GM21576 (cell line): ENCODE measurements at regions not wholly inside any gene's neighbourhood (a gene's known extent, or its start where the extent isn't known, plus 50 kb on each side); places are given as distances from the start of the nearest gene placed in this dataset.
"Not testable (repeated sequence)": the region's sequence is repeated elsewhere in the genome, so short reads cannot be mapped to it uniquely, and the experiment has no call there.

Experiments
- ATAC-seq: cut with Tn5 transposase; IDR thresholded peaks from one replicate; pipeline ENCODE4 v1.9.1; 2021; ENCODE audit warnings: mild to moderate bottlenecking, moderate library complexity; ENCODE audit not compliant: unreplicated experiment

DNA sequence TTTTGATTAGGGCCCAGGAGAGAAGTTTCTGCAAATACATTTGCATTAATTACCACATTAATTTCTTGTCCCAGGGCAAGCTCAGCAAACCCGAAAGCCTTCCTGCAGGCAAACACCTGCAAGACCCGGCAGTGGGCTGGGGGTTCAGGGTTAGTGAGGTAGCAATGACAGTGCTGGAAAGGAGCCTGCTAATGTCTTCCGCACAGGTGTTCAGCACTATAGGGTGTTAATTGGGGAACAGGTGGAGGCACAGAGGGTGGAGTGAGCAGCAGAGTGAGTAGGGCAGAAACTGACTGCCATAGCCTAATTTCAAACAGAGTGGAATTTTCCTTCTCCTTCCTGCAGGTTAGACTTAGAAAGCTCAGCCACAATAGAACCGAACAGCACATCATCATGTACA is 50.9 kb upstream of the UBASH3B start:
- ATAC-seq, result no peak

DNA sequence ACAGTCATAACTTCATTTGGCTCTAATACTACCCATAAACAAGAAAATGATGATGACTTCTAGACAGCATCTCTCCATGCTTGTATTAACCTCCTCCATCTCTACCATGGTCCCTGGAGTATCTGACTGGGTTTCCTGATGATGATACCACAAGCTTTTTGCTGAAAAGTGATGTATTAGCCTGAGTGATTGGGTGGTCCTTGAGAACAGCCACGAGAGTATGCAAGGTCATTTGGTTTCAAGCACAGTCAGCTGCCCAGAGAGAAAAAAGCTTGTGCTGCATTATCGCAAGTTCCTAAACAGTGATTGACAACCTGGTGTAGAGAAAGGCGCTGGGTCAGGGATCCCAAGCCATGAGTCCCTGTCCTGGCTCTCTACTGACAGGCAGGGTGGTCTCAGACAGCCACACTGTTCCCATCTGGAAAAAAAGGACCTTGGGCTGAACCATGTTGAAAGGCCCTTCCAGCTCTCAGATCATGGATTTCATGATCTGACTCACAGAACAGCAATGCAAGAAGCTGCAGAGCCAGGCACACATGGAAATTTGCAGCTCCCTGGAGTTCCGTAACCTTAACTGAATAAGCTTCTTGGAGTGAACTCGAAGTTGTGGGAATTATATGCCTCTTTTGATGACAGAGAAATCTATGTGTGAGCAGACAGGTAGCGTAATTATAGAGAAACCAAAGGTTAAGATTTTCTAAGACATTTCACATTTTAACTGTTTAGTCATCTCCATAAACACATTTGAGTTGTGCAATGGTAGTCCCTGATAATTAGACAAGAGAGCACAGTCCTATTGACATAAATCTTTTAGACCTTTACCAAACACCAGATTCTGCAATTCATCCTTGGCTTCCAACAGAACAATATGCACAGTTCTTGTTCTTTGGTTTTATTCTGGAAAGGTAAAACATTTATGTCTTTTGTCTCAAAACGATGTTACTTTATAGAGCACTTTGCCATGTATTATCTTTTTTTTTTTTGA is 54.1 kb upstream of the UBASH3B start:
- no peak for ATAC-seq

DNA sequence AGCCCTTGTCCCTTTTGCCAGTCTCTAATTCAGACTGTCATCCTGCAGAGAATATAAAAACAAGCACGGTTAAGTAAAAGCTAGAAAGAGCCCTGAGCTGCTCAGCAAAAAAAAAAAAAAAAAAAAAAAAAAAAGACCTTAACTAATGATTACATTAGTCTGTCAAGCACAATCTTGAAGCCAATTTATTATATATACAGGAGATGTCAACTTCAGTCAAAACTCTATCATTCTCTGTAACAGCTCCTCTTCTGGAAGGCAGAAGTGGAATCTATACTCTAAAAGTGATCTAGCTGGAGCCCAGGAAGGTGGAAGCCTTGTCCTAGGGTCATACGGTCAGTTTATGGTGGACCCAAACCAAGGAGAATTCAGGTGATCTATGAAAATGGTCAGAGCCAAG is 55.2 kb upstream of the UBASH3B start:
- no peak for ATAC-seq

DNA sequence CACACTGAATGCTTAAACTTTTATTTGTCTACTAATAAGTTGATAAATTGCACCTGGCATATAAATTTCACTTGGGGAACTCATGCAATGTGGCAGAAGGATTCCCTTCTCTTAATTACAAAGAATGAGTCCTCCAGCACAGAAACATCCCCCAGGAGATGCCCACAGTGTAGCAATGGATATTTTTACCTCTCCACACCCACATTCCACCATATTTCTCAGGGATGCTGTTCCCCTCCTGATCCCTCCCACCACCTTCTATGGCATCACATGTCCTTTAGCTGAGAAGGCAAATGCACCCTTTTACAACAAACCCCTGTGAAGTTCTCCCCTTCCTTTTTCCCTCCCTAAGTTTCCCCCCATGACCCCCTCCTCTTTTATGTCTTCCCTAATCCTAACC is 56.1 kb upstream of the UBASH3B start:
- no peak for ATAC-seq

DNA sequence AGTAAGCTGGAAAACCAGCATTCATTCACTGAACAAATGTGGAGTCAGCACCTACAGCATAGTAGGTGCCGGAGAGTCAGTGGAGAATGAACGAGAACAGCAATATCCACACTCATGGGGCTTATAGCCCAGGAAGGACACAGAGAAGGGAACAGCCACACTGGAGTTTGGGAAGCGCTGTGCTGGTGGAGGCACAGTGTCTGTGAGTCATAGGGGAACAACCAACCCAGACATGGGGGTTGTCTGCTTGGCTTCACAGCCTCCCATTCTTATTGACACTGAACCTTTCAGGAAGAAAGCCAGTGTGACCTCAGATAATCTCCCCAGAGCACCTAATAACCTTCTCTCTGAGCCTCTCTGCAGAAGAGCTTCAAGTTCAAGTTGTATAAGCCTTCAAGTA is 56.6 kb upstream of the UBASH3B start:
- ATAC-seq, result no peak

DNA sequence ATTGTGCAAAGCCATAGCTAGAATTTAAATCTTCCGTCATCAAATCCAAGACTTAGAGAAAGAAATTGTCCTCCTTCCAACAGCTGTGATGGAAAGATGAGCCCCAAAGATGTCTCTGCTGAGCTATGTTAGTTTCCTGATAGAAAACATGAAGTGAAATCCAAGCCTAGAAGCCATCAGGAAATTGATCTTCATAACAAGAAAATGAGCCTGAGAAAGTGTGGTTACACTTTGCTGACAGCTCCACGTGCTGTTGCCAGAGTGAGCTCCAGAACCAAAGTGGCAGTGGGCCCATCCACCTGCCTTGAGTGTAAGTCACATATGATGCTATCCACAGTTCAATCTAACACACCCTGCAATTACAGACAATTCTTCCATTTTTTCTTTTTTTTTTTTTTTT is 58.0 kb upstream of the UBASH3B start:
- ATAC-seq, result no peak

DNA sequence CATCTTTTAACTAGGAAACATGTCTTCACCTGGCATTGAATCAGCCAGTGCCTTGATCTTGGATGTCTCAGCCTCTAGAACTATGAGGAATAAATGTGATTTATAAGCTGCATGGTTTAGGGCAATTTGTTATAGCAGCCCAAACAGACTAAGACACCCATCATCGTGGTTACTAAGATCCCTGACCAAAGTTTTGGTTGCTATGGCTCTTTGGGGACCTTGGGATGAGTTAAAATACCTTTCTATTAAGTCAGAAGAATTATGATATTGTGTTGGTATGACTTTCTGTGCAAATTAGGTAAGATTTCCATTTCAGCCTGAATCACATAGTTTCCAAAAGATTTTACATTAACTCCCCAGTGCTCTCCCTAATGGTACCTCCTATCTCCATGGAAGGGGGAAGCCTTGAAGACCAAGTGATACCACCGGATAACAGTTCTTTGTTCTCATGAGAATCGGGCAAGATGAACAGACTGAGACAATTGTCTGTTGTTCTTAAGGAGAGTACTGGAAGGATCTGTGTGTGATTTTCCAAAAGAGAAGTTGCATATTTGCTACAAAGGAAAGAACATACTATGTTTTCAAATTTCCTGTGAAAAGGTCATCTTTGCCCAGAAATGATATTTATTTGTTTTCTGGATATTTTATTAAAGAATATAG is 60.4 kb upstream of the UBASH3B start:
- no peak for ATAC-seq

DNA sequence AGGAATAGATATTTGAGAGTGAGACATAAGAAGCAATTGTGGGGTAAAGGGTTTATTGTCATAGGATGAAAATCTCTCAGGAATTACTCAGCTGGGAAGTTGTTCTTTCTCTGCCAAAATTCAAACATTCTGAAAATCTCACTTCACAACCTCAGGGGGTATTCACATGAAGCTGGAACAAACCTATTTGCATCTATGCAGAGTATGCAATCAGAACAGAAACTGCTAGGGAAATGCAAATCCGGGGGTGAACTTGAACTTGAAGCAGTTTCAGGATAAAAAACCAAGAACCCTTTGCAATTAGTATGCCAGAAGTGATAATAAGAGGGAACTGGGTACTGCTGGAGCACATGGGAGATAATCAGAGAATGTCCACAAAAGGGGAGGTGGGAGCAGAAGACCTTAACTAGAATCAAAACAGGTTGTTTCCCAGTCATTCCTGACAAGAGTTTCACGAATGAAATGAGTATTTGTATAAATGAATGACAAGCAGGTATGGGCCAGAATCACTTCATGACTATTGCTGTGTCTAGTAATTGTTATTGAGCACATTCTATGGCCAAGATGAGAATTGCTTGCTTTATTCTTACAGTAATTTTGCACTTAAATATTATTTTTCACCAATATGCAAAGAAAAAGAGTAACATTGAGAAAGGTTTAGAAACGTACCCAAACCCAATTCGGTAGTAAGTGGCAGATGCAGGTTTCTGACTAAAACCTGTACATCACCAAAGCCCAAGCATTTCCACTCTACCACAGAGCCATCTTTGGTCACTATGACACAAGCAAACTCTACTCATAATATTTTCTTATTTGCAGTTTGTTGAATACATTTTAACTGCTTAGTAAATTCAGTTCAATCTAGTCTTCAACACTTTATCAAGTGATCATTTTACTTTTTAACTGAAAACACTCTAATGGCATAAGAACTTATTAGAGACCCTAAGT is 61.8 kb upstream of the UBASH3B start:
- ATAC-seq, result no peak

DNA sequence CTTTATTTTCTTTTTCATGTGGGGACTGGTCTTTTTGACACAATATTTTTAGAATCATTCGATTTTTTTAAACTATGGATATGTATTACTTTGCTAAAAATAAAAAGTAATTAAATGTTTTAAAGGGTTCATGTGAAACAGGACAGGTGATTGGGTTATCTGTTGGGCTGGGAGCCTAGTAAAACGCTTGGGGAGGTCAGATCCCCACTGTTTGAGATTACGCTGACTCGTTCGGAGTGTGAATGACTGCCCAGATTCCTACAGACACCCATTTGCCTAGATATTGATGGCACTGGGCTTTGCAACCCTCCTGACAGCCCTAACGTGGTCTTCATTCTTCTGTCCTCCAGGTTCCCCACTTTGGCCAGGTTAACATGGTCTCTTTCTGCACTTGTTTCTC is 62.9 kb upstream of the UBASH3B start:
- ATAC-seq, result no peak

DNA sequence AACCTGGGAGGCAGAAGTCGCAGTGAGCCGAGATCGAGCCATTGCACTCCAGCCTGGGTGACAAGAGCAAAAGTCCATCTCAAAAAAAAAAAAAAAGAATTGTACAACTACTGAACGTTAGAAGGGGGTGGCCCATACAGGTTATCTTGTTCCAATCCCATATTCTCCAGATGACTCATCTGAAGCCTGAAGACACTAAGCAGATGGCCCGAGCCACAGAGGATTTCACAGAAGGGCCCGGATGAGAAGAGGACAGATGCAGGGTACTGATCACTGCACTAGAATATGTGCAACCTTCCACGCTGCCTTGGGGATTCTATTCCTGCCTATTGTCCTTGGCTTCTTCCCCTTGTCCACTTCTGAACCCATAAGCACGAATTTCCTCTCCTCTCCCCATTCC is 70.9 kb upstream of the UBASH3B start:
- no peak for ATAC-seq

DNA sequence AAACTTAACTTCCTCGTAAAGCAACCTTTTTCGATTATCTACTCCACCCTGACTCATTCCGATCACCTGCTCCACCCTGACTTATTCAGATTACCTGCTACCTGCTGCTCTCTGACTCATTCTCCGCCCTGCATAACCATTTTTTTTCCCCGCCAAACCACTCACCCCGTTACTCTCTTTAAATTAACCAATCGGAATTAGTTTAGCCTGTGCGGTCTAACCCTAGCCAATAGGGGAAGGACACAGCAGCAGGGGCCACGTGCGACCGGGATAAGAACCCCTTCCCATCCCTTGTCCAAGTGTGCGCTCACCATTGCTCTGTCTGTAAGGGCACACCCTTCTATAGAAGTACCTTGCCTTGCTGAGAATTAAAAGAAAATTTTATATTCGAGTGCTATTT is 75.5 kb upstream of the UBASH3B start:
- not testable (repeated sequence) for ATAC-seq

DNA sequence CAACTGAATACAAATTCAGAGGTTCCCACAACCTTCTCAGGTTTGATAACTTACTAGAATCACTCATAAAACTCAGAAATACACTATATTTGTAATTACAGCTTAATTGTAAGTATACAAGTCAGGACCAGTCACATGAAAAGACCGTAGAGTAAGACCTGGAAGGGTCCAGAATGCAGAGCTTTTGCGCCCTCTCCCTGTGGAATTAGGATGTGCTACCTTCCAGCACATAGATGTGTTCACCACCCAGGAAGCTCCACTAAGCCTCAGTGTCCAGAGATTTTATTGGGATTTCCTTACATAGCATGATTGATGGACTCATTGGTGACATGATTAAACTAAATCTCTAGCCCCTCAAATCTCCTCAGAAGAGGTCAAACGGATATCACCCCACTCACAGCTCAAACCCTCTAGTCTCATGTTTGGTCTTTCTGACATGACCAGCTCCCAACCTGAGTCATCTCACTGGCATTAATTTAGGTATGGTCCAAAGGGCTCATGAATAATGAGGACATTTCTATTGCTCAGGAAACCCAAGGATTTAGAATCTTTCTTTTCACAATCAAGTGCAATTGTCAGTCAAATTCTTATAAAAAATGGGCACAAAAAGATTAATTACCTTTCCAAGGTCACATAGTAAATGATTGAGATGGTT is 77.2 kb upstream of the UBASH3B start:
- no peak for ATAC-seq

DNA sequence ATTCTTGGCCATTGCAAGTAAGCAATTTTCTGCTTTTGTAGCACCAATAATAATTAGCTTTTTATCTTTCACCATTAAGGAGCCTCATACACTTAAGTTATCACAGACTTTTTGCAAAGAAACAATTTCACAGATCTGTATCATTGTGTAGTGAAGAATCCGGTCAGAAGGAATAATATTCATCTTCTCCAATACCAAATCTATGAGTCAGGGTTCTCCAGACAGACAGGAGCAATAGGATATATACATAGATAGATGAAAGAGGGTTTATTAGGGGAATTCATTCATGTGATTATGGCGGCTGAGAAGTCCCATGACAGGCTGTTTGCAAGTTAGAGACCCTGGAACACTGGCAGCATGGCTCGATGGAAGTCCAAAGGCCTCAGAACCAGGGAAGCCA is 82.9 kb upstream of the UBASH3B start:
- no peak for ATAC-seq

DNA sequence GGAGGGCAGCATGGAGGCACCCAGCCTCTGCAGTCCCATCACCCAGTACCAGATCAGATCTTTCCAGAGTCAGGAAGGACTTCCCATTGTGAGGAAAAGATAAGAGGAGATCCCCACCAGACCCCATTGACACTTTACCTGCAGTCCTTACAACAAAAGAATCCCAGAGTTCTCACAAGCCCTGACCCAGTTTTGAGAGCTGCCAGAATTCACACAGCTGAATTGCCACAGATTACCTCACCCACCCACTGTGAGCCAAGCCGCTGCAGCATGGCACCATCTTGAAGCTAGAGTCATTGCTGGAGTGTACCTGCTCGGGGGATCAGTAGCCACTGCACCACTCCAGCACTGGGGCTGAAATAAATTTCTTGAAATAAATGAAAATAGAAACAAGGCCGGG is 91.8 kb upstream of the UBASH3B start:
- ATAC-seq, result no peak

DNA sequence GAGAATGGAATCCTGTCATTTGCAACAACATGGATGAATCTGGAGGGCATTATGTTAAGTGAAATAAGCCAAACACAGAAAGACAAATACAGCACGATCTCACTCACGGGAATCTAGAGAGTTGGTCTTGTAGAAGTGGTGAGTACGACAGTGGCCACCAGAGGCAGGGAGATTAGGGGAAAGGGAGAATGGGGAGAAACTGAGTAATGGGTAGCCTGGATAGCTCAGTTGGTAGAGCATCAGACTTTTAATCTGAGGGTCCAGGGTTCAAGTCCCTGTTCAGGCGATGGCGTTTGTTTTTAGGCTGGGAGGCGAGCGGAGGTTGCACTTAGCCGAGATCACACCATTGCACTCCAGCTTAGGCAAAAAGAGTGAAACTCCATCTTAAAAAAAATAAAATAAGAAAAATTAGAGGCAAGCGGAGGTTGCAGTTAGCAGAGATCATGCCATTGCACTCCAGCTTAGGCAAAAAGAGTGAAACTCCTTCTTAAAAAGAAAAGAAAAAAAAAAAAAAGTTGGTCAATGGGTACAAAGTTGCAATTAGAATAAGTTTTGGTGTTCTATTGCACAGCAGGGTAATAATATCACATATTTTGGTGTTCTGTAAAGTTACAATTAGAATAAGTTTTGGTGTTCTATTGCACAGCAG is 95.7 kb upstream of the UBASH3B start:
- ATAC-seq, result no peak

DNA sequence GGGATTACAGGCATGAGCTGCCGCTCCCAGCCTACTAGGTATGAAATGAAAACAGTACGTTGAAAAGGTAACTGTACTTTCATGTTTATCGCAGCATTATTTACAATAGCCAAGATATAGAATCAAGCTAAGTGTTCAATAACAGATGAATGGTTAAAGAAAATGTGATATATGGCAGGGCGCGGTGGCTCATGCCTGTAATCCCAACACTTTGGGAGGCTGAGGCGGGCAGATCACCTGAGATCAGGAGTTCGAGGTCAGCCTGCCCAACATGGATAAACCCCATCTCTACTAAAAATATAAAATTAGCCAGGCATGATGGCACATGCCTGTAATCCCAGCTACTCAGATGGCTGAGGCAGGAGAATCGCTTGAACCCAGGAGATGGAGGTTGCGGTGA is 96.3 kb upstream of the UBASH3B start:
- ATAC-seq, result not testable (repeated sequence)

DNA sequence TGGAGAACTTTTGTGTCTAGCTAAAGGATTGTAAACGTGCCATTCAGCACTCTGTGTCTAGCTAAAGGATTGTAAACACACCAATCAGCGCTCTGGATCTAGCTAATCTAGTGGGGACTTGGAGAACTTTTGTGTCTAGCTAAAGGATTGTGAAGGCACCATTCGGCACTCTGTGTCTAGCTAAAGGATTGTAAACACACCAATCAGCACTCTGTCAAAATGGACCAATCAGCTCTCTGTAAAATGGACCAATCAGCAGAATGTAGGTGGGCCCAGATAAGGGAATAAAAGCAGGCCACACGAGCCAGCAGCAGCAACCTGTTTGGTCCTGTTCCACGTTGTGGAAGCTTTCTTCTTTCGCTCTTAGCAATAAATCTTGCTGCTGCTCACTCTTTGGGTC is 98.4 kb upstream of the UBASH3B start:
- not testable (repeated sequence) for ATAC-seq

DNA sequence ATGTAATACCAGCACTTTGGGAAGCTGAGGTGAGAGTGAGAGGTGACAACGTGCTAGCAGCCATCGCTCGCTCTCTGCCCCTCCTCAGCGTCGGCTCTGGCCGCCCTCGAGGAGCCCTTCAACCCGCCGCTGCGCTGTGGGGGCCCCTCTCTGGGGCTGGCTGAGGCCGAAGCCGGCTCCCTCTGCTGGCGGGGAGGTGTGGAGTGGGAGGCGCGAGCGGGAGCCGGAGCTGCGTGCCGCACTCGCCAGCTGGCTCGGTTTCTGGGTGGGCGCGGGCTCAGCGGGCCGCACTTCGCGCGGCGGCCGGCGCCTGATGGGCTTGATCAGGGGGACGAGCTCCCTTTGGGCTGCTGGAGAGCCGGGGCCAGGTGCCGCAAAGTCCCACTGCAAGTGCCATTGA is 98.9 kb upstream of the UBASH3B start:
- no peak for ATAC-seq

DNA sequence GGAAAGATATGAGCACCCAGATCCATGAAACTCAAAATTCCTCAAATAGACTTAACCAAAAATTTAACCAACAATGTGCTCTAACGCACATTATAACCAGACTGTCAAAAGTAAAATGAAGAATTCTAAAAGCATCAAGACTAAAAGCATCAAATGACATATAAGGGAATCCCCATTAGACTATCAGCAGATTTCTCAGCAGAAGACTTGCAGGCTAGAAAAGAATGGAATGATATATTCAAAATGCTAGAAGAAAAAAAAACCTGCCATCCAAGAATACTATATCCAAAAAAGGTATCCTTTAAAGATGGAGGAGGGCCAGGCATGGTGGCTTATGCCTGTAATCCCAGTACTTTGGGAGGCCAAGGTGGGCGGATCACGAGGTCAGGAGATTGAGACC is 117.5 kb upstream of the UBASH3B start:
- ATAC-seq, result no peak

DNA sequence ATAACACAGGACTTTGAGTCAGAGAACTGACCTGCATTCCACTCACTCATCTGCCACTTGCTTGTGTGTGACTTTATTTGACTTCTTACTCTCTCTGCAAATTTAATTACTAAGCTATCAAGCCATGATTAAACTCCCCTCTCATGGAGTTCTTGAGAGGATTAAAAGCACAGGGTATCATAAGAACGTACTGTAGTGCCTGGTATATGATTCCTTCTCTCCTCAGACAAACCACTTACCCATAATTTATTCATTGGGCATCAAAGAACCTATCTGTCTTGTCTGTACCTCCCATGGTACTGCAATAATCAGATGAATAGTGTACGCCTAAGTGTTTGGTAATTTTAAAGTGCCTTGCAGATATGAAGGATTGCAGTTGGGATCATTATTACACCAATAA is 130.6 kb upstream of the UBASH3B start:
- ATAC-seq, result no peak
